ENCODE measurements at regions not wholly inside any gene's neighbourhood (a gene's known extent, or its start where the extent isn't known, plus 50 kb on each side); places are given as distances from the start of the nearest gene placed in this dataset.
"Not testable (repeated sequence)": the region's sequence is repeated elsewhere in the genome, so short reads cannot be mapped to it uniquely, and the experiment has no call there.

DNA sequence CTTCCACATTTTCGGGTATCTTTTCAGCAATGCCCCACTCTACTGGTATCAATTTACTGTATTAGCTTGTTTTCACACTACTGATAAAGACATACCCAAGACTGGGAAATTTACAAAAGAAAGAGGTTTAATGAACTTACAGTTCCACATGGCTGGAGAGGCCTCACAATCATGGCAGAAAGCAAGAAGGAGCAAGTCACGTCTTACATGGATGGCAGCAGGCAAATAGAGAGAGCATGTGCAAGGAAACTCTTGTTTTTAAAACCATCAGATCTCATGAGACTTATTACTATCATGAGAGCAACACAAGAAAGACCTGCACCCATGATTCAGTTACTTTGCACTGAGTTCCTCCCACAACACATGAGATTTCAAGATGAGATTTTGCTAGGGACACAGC, 300.7 kb downstream of the MMUT start:
- DNase-seq; ATAC-seq (ENCODE audit: low FRiP score); H3K27me3 ChIP-seq (ENCODE audit: control insufficient read depth in 1 of 2, insufficient read depth in 2 of 2, low read length in 1 of 2); H3K27ac ChIP-seq (ENCODE audit: low read depth in 1 of 2, low read length in 2 of 2); intact Hi-C loops (cut with DNase I); H3K36me3 ChIP-seq (ENCODE audit: control insufficient read depth in 1 of 2, insufficient read depth in 2 of 2, low read length in 1 of 2); H3K4me3 ChIP-seq (ENCODE audit: low read length in 2 of 2); H3K4me1 ChIP-seq (ENCODE audit: control insufficient read depth in 1 of 2, insufficient read depth in 2 of 2, low read length in 2 of 2); H3K9me3 ChIP-seq (ENCODE audit: control insufficient read depth, low read length): not testable (repeated sequence)
- WGBS, 2 donors = 71 to 73% methylated on average over 2 of the region's 2 CpGs

DNA sequence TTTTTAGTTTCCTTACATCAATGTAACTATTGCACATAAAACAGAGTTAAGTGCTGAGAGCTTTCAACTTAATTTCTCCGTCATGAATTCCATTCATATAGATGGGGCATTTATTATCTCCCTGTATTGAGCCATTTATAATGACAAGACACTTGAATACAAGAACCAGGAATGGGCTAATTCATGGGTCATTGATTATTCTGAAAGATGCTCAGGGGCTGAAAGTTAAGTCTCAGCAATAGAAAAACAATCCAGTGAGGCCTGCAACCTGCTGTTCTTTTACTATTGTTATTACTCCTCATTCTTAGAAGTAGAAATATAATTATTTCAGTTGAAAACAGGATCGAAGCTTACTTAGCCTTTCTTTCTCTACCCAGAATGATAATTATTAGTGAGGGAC, 307.7 kb downstream of the MMUT start:
- DNase-seq = no peak
- intact Hi-C loops (cut with DNase I) = no loop called here
- 67 to 77% methylated on average over 2 of the region's 2 CpGs for WGBS, 2 donors

DNA sequence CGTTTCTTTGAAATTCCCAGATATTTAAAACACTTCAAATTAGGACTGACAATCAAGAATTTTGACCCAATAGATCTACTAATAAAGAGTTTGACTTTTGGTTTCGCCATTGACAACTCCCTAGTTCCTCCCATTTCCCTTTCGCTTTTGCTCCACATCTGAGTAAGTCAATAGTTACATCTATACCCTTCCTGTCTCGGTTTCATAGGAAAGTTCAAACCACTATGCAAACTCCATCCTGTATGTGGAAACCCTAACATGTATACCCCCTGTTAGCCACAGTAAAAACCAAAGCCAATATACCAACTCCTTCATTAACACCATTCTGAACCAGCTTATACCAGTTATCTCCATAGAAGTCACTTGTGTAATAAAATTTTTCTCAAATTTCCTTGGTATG, 311.1 kb downstream of the MMUT start:
- ATAC-seq (ENCODE audit: low FRiP score) (no peak), DNase-seq (no peak)
- Histone ChIP-seq H3K4me3 (ENCODE audit: low read length in 2 of 2) (no peak overlapping the region), H3K36me3 (ENCODE audit: control insufficient read depth in 1 of 2, insufficient read depth in 2 of 2, low read length in 1 of 2) (no peaks in the 10 kb centered on the region), H3K27me3 (ENCODE audit: control insufficient read depth in 1 of 2, insufficient read depth in 2 of 2, low read length in 1 of 2) (no peaks in the 10 kb centered on the region), H3K9me3 (ENCODE audit: control insufficient read depth, low read length) (peaks cover 1% of the 10 kb centered on the region), H3K27ac (ENCODE audit: low read depth in 1 of 2, low read length in 2 of 2) (no peak overlapping the region), H3K4me1 (ENCODE audit: control insufficient read depth in 1 of 2, insufficient read depth in 2 of 2, low read length in 2 of 2) (no peaks in the 10 kb centered on the region)
- WGBS, 2 donors = 82 to 87% methylated on average over 4 of the region's 4 CpGs
- intact Hi-C loops (cut with DNase I) = no loop called here

More for the DNA sequence above, 307.7 kb downstream of the MMUT start:
- Histone ChIP-seq H3K27me3 (ENCODE audit: control insufficient read depth in 1 of 2, insufficient read depth in 2 of 2, low read length in 1 of 2) (no peaks in the 10 kb centered on the region), H3K4me3 (ENCODE audit: low read length in 2 of 2) (no peak overlapping the region), H3K4me1 (ENCODE audit: control insufficient read depth in 1 of 2, insufficient read depth in 2 of 2, low read length in 2 of 2) (no peaks in the 10 kb centered on the region), H3K27ac (ENCODE audit: low read depth in 1 of 2, low read length in 2 of 2) (no peak overlapping the region), H3K9me3 (ENCODE audit: control insufficient read depth, low read length) (no peaks in the 10 kb centered on the region), H3K36me3 (ENCODE audit: control insufficient read depth in 1 of 2, insufficient read depth in 2 of 2, low read length in 1 of 2) (no peaks in the 10 kb centered on the region)
- ATAC-seq (ENCODE audit: low FRiP score) = no peak

DNA sequence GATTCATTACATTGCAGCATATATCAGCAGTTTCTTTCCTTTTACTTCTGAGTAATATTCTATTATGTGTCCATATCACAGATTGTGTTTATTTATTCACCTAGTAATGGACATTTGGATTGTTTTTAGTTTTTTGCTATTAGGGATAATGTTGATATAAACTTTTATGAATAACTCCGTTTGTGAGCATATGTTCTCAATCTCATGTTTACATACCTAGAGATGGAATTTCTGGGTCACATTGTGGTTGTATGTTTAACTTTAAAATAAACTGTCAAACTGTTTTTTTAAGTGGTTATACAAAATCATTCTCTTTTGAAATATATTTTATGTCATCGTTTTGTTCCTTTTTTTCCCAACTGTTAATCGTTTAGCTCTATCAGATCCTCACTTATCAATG, 311.6 kb downstream of the MMUT start:
- Histone ChIP-seq H3K27me3 (ENCODE audit: control insufficient read depth in 1 of 2, insufficient read depth in 2 of 2, low read length in 1 of 2) (no peaks in the 10 kb centered on the region), H3K36me3 (ENCODE audit: control insufficient read depth in 1 of 2, insufficient read depth in 2 of 2, low read length in 1 of 2) (no peaks in the 10 kb centered on the region), H3K27ac (ENCODE audit: low read depth in 1 of 2, low read length in 2 of 2) (no peak overlapping the region), H3K4me3 (ENCODE audit: low read length in 2 of 2) (no peak overlapping the region), H3K9me3 (ENCODE audit: control insufficient read depth, low read length) (peaks cover 1% of the 10 kb centered on the region), H3K4me1 (ENCODE audit: control insufficient read depth in 1 of 2, insufficient read depth in 2 of 2, low read length in 2 of 2) (no peaks in the 10 kb centered on the region)
- DNase-seq (no peak), ATAC-seq (ENCODE audit: low FRiP score) (no peak)
- intact Hi-C loops (cut with DNase I) = no loop called here
- 9 to 18% methylated on average over 3 of the region's 3 CpGs for WGBS, 2 donors

DNA sequence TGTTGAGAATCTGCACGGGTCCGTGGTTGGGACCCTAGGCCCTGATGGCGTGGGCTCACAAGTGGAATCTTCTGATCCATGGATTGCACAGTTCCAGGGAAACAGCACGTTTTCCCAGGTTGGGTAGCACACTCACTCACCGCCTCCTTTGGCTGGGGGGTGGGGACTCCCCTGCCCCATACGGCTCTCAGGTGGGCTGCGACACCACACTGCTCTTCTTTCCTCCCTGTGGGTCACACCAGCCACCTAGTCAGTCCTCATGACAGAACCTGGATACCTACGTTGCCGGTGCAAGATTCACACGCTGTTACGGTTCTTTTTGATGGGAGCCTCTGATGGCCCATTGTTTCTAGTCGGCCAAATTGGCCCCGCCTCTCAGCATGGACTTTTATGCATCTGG, 312.0 kb downstream of the MMUT start:
- intact Hi-C loops (cut with DNase I) = no loop called here
- Histone ChIP-seq H3K27ac (ENCODE audit: low read depth in 1 of 2, low read length in 2 of 2) (no peak overlapping the region), H3K4me3 (ENCODE audit: low read length in 2 of 2) (no peak overlapping the region), H3K4me1 (ENCODE audit: control insufficient read depth in 1 of 2, insufficient read depth in 2 of 2, low read length in 2 of 2) (no peaks in the 10 kb centered on the region), H3K27me3 (ENCODE audit: control insufficient read depth in 1 of 2, insufficient read depth in 2 of 2, low read length in 1 of 2) (no peaks in the 10 kb centered on the region), H3K36me3 (ENCODE audit: control insufficient read depth in 1 of 2, insufficient read depth in 2 of 2, low read length in 1 of 2) (no peaks in the 10 kb centered on the region), H3K9me3 (ENCODE audit: control insufficient read depth, low read length) (peaks cover 1% of the 10 kb centered on the region)
- 89 to 92% methylated on average over 13 of the region's 13 CpGs for WGBS, 2 donors
- ATAC-seq (ENCODE audit: low FRiP score) = no peak
- DNase-seq = no peak

DNA sequence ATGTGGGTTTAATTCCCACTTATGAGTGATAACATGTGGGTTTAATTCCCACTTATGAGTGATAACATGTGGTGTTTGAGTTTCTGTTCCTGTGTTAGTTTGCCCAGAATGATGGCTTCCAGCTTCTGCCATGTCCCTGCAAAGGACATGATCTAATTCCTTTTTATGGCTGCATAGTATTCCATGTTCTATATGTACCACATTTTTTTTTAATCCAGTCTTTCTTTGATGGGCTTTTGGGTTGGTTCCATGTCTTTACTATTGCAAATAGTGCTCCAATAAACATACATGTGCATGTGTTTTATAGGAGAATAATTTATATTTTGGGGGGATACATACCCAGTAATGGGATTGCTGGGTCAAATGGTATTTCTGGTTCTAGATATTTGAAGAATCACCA, 317.8 kb downstream of the MMUT start:
- no peak for DNase-seq
- no peak overlapping the region for H3K4me3 ChIP-seq (ENCODE audit: low read length in 2 of 2)
- no peak for ATAC-seq (ENCODE audit: low FRiP score)

DNA sequence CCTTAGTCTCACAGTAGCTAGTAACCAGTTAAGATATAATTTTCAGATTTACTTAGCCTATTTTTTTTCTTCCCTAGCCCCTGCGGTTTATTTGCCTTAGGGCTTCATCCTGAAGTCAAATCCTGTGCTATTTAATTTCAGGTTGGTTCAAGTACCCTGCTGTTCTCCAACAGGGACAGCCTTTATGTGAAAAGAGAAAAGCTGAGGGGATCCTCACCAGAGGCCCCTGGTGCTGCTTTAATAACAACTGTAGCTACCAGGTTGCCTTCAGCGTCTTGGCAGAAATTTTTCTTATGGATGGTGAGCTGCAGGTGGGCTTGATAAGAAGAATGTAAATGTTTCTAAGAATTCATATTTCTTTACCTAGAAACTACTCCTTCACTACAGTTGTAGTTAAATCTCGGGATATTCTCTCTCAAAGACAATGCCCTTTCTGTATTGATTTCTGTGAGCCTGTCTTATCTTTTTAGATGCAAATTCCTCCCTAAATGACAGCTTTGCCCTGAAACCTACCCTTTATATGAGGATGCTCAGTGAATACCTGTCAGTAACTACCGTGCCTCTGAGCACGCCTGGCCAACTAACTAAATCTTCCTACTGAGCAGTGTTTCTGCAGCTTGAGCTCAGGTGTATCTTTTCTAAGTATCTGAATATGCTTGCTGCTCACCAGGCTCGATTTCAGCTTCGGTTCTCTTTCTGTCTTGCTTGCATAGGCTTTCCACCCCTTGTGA, 320.5 kb downstream of the MMUT start:
- DNase-seq (no peak), ATAC-seq (ENCODE audit: low FRiP score) (no peak)
- H3K9me3 ChIP-seq (ENCODE audit: control insufficient read depth, low read length) = no peaks in the 10 kb centered on the region
- no peaks in the 10 kb centered on the region for H3K27me3 ChIP-seq (ENCODE audit: control insufficient read depth in 1 of 2, insufficient read depth in 2 of 2, low read length in 1 of 2)
- H3K4me3 ChIP-seq (ENCODE audit: low read length in 2 of 2) = no peak overlapping the region
- WGBS, 2 donors = 30 to 31% methylated on average over 7 of the region's 7 CpGs
- no peak overlapping the region for H3K27ac ChIP-seq (ENCODE audit: low read depth in 1 of 2, low read length in 2 of 2)
- no peaks in the 10 kb centered on the region for H3K4me1 ChIP-seq (ENCODE audit: control insufficient read depth in 1 of 2, insufficient read depth in 2 of 2, low read length in 2 of 2)
- intact Hi-C loops (cut with DNase I) = no loop called here
- H3K36me3 ChIP-seq (ENCODE audit: control insufficient read depth in 1 of 2, insufficient read depth in 2 of 2, low read length in 1 of 2) = no peaks in the 10 kb centered on the region

More for the DNA sequence above, 317.8 kb downstream of the MMUT start:
- peaks cover 1% of the 10 kb centered on the region for H3K9me3 ChIP-seq (ENCODE audit: control insufficient read depth, low read length)
- H3K27ac ChIP-seq (ENCODE audit: low read depth in 1 of 2, low read length in 2 of 2) = no peak overlapping the region
- no peaks in the 10 kb centered on the region for H3K36me3 ChIP-seq (ENCODE audit: control insufficient read depth in 1 of 2, insufficient read depth in 2 of 2, low read length in 1 of 2)
- intact Hi-C loops (cut with DNase I) = no loop called here
- H3K4me1 ChIP-seq (ENCODE audit: control insufficient read depth in 1 of 2, insufficient read depth in 2 of 2, low read length in 2 of 2) = no peaks in the 10 kb centered on the region
- no peaks in the 10 kb centered on the region for H3K27me3 ChIP-seq (ENCODE audit: control insufficient read depth in 1 of 2, insufficient read depth in 2 of 2, low read length in 1 of 2)

DNA sequence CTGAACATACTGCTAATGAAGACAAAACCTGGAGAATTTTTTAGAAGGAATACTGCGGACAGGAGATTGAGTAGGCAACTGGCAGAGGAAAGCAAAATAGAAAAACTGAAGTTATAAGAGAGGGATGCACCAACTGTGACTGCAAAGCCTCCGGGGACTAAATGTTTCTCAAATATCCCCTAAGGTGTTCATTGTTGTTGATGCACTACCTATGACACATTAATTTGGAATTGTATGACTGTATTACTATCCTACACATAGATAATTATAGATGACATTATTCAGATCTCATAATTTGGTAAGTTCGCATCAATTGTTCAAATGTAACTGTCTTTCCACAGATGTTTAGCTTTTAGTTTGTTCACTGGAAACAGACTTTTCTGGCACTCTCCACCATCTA, 341.1 kb downstream of the MMUT start:
- Histone ChIP-seq H3K4me3 (ENCODE audit: low read length in 2 of 2) (no peak overlapping the region), H3K27ac (ENCODE audit: low read depth in 1 of 2, low read length in 2 of 2) (no peak overlapping the region), H3K27me3 (ENCODE audit: control insufficient read depth in 1 of 2, insufficient read depth in 2 of 2, low read length in 1 of 2) (no peaks in the 10 kb centered on the region), H3K36me3 (ENCODE audit: control insufficient read depth in 1 of 2, insufficient read depth in 2 of 2, low read length in 1 of 2) (no peaks in the 10 kb centered on the region), H3K4me1 (ENCODE audit: control insufficient read depth in 1 of 2, insufficient read depth in 2 of 2, low read length in 2 of 2) (no peaks in the 10 kb centered on the region), H3K9me3 (ENCODE audit: control insufficient read depth, low read length) (no peaks in the 10 kb centered on the region)
- intact Hi-C loops (cut with DNase I) = no loop called here
- ATAC-seq (ENCODE audit: low FRiP score) = no peak
- no peak for DNase-seq
- WGBS, 2 donors = 88 to 95% methylated on average over 3 of the region's 3 CpGs

DNA sequence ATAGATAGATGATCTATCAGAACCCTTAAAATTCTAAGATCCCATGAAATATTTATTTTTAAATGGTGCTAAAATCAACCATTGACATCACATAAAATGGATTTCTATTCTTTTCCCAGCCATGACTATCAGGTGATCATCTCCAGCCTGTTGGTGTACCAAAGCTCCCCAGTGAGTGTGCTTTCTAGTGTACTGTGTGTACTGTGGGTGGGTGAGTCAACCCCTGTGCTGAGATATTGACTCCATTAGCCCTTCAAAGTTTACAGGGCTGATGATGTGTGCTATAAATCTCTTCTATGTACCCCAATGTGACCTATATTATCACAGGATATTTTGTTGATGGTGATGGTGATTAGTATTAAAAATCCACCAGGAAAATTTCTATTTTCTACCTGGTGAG, 344.6 kb downstream of the MMUT start:
- intact Hi-C loops (cut with DNase I) = no loop called here
- no peaks in the 10 kb centered on the region for H3K36me3 ChIP-seq (ENCODE audit: control insufficient read depth in 1 of 2, insufficient read depth in 2 of 2, low read length in 1 of 2)
- no peak for ATAC-seq (ENCODE audit: low FRiP score)
- no peaks in the 10 kb centered on the region for H3K4me1 ChIP-seq (ENCODE audit: control insufficient read depth in 1 of 2, insufficient read depth in 2 of 2, low read length in 2 of 2)
- no peaks in the 10 kb centered on the region for H3K27me3 ChIP-seq (ENCODE audit: control insufficient read depth in 1 of 2, insufficient read depth in 2 of 2, low read length in 1 of 2)
- no peak overlapping the region for H3K27ac ChIP-seq (ENCODE audit: low read depth in 1 of 2, low read length in 2 of 2)
- no peaks in the 10 kb centered on the region for H3K9me3 ChIP-seq (ENCODE audit: control insufficient read depth, low read length)
- H3K4me3 ChIP-seq (ENCODE audit: low read length in 2 of 2) = no peak overlapping the region
- DNase-seq = no peak
